Lower leg skin (tissue), 3 donors: ENCODE measurements at regions not wholly inside any gene's neighbourhood (a gene's known extent, or its start where the extent isn't known, plus 50 kb on each side); places are given as distances from the start of the nearest gene placed in this dataset.

ENCODE experiments used
- CTCF ChIP-seq, 3 donors: fragments of 450-650 bp; IDR thresholded peaks; one replicate each; pipeline ENCODE4 v1.5.1; 2016; ENCODE audit warnings: antibody characterized with exemption in 3 of 3, mild to moderate bottlenecking in 3 of 3, moderate library complexity in 2 of 3
- POLR2A ChIP-seq, 2 donors: fragments of 450-650 bp; IDR thresholded peaks; one replicate each; pipeline ENCODE4 v1.6.1; 2016 to 2017; ENCODE audit warnings: antibody characterized with exemption in 2 of 2, mild to moderate bottlenecking in 1 of 2, moderate library complexity in 1 of 2

- TF ChIP-seq CTCF (IDR thresholded peaks at IDR 0.05): no peak
- TF ChIP-seq POLR2A (IDR thresholded peaks at IDR 0.05): no peak
Measured at GRCh38 chr13:97568850-97569249, 134.9 kb downstream of the RAP2A start.
